GM23248 (cell line): ENCODE measurements at regions not wholly inside any gene's neighbourhood (a gene's known extent, or its start where the extent isn't known, plus 50 kb on each side); places are given as distances from the start of the nearest gene placed in this dataset.

Experiments
- DNase-seq: peaks from one replicate; pipeline ENCODE4 v3.0.0-alpha.2; 2015
- H2AFZ ChIP-seq: fragments of 200-600 bp; sonication (generic); 2 replicates; pipeline ENCODE4 v1.6.1; 2016; ENCODE audit warnings: antibody characterized with exemption
- H3F3A ChIP-seq: fragments of 200-600 bp; sonication (generic); 2 replicates; pipeline ENCODE4 v1.6.1; 2016; ENCODE audit warnings: mild to moderate bottlenecking, antibody characterized with exemption, mixed run types; ENCODE audit not compliant: insufficient read depth
- H3K27ac ChIP-seq: fragments of 200-600 bp; sonication (generic); 2 replicates; pipeline ENCODE4 v1.5.1; 2016; ENCODE audit warnings: mild to moderate bottlenecking
- H3K27me3 ChIP-seq: fragments of 200-600 bp; sonication (generic); replicated peaks from 2 replicates; pipeline ENCODE4 v1.6.1; 2016; ENCODE audit warnings: mild to moderate bottlenecking; ENCODE audit not compliant: insufficient read depth
- H3K36me3 ChIP-seq: fragments of 200-600 bp; sonication (generic); 2 replicates; pipeline ENCODE4 v1.6.1; 2016; ENCODE audit warnings: low read depth, mild to moderate bottlenecking
- H3K4me1 ChIP-seq: fragments of 200-600 bp; sonication (generic); 2 replicates; pipeline ENCODE4 v1.6.1; 2016; ENCODE audit warnings: mild to moderate bottlenecking; ENCODE audit not compliant: insufficient read depth
- H3K4me2 ChIP-seq: fragments of 200-600 bp; sonication (generic); one replicate; pipeline ENCODE4 v1.6.1; 2016; ENCODE audit warnings: mild to moderate bottlenecking; ENCODE audit not compliant: unreplicated experiment
- H3K4me3 ChIP-seq: fragments of 200-600 bp; sonication (generic); 2 replicates; pipeline ENCODE4 v1.5.1; 2016; ENCODE audit warnings: mild to moderate bottlenecking
- H3K79me2 ChIP-seq: fragments of 200-600 bp; sonication (generic); 2 replicates; pipeline ENCODE4 v1.6.1; 2016; ENCODE audit warnings: mild to moderate bottlenecking; ENCODE audit not compliant: insufficient read depth
- H3K9ac ChIP-seq: fragments of 200-600 bp; sonication (generic); 2 replicates; pipeline ENCODE4 v1.6.1; 2016; ENCODE audit warnings: mild to moderate bottlenecking
- H3K9me2 ChIP-seq: fragments of 200-600 bp; sonication (generic); 2 replicates; pipeline ENCODE4 v1.6.1; 2016; ENCODE audit warnings: mixed run types, mild to moderate bottlenecking, moderate library complexity; ENCODE audit not compliant: insufficient read depth
- H3K9me3 ChIP-seq: fragments of 200-600 bp; sonication (generic); one replicate; pipeline ENCODE4 v1.6.1; 2017; ENCODE audit warnings: low read depth
- H4K20me1 ChIP-seq: fragments of 200-600 bp; sonication (generic); 2 replicates; pipeline ENCODE4 v1.6.0; 2016; ENCODE audit not compliant: insufficient read depth
- EZH2 ChIP-seq: fragments of 200-600 bp; sonication (generic); IDR thresholded peaks from 2 replicates; pipeline ENCODE4 v1.6.1; 2018; ENCODE audit warnings: antibody characterized with exemption, mild to moderate bottlenecking; ENCODE audit not compliant: insufficient read depth, poor library complexity, severe bottlenecking
- EZH2phosphoT487 ChIP-seq: fragments of 200-600 bp; sonication (generic); IDR thresholded peaks from 2 replicates; pipeline ENCODE4 v1.6.1; 2018; ENCODE audit warnings: antibody characterized with exemption, moderate library complexity, mild to moderate bottlenecking, low read depth; ENCODE audit not compliant: insufficient read depth
- WGBS, 2 experiments: methylation state at CpG; one replicate each; pipeline ENCODE4 v1.1.6; 2015 to 2017; ENCODE audit warnings: low lambda C conversion rate in 2 of 2, low coverage in 1 of 2; ENCODE audit errors: missing lambda C conversion rate in 2 of 2; 5-methylcytosine and 5-hydroxymethylcytosine counted together
- in situ Hi-C: fragments of 300-500 bp; cut with MboI; formaldehyde crosslinking; loops from 2 replicates; pipeline ENCODE4 v1.15.0; 2020

DNA sequence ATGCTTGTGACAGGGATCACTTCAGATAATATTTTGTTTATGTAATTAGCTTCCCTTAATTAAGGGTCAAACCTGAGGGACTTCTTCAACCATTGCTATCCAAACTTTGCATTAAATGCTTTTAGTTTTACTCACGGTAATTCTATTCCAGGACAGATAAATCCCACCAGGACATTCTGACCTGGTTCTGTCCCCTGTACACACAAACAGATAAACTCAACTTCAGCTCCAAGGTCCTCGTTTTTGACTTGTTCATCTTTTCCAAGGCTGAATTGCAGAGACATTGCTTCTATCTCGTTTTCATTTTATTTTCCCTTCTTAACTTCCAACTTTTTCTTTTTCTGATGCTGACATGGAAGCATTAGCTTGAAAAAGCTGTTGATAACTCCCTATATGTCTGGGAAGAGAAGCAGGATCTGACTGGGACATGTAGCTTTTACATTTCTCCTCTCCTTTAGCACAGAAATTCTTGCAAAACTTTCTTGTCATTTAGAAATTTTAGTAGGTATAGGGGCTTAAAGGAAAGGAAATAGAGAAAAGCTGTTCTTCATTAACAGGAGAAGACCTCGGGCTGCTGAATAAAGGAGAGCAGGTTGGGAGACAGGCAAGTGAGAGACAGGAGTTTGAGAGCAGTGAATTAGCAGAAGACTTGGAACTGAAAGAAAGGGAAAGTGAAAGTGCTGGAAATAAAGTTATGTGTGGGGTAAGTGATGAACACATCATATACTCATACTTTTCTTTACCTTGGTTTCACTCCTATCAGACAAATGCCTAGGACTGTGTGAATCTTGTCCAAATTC, 231.7 kb upstream of the B3GALT2 start:
- DNase-seq = peak; percentile 54
- H3K9ac ChIP-seq = peak overlapping the region; percentile 64
- H3K27ac ChIP-seq = 0 out of 2 replicates have a peak overlapping the region, but pooled peaks have one; percentile 6
- H3K4me2 ChIP-seq = peak overlapping the region; percentile 100
- no peaks in the 10 kb centered on the region for H3K36me3 ChIP-seq
- no peaks in the 10 kb centered on the region for H3K27me3 ChIP-seq
- no peaks in the 10 kb centered on the region for H3K4me1 ChIP-seq
- peaks cover 11% of the 10 kb centered on the region; the same call in 1 of the 2 replicates for H3F3A ChIP-seq
- 16 to 18% methylated on average over 4 of the region's 4 CpGs for WGBS, 2 experiments
- no peaks in the 10 kb centered on the region for H3K79me2 ChIP-seq
- H4K20me1 ChIP-seq = no peaks in the 10 kb centered on the region
- H3K4me3 ChIP-seq = peak overlapping the region; percentile 78
- no peaks in the 10 kb centered on the region for H3K9me3 ChIP-seq
- H3K9me2 ChIP-seq = no peaks in the 10 kb centered on the region
- H2AFZ ChIP-seq = peak overlapping the region; percentile 98
- in situ Hi-C loops = no loop called here
- TF ChIP-seq EZH2phosphoT487 (no peak), EZH2 (no peak)

DNA sequence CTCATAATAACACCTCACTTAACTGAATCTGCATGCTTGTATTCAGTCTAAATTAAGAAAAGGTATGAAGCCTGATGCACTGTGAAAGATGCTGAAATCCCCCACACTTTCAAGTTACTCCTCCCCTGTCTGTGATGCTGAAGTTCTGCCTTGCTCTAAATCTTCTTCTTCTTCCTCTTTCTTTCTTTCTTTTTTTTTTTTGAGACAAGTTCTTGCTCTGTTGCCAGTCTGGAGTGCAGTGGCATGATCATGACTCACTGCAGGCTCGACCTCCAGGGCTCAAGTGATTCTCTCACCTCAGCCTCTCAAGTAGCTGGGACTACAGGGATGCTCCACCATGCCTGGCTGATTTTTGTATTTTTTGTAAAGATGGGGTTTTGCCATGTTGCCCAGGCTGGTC, 231.0 kb upstream of the B3GALT2 start:
- DNase-seq = peak; percentile 35
- Histone ChIP-seq H3K79me2 (no peaks in the 10 kb centered on the region), H3K36me3 (no peaks in the 10 kb centered on the region), H3K4me3 (peak overlapping the region; percentile 78; the same call in 1 of the 2 replicates), H3K4me2 (no peak overlapping the region), H3K9me2 (no peaks in the 10 kb centered on the region), H3K9me3 (no peaks in the 10 kb centered on the region), H3K27ac (no peak overlapping the region), H3K4me1 (no peaks in the 10 kb centered on the region), H2AFZ (peak overlapping the region; percentile 98; the same call in 1 of the 2 replicates), H3F3A (peaks cover 11% of the 10 kb centered on the region; the same call in 1 of the 2 replicates), H3K27me3 (no peaks in the 10 kb centered on the region), H3K9ac (no peak overlapping the region), H4K20me1 (no peaks in the 10 kb centered on the region)
- no peak for TF ChIP-seq EZH2
- no peak for TF ChIP-seq EZH2phosphoT487
- in situ Hi-C loops = no loop called here
- WGBS, 2 experiments = 0 to 10% methylated on average over 1 of the region's 1 CpG

- in situ Hi-C loops = no loop called here
- no peak overlapping the region for H2AFZ ChIP-seq
- no peaks in the 10 kb centered on the region for H3K4me1 ChIP-seq
Observed at GRCh38 chr1:193416226-193417024, 230.0 kb upstream of the B3GALT2 start.

DNA sequence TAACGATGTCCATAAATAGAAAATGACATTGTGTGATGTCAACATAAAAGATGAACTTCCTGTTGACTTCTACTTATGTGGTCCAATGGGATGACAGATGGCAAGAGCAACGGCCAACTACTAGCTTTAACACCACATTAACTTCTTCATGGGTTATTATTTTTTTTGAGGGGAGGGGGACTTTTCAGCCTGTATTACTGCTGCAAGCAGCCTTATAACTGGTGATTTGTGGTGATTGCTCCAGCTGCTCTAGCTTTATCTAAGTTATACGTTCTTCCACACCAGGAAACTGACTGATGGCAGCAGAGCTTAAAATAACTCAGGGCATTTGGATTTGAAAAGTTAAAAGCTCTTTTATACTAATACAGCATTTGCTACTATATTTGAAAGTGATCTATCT, 228.8 kb upstream of the B3GALT2 start:
- Histone ChIP-seq H3K9me3 (no peaks in the 10 kb centered on the region), H3K36me3 (no peaks in the 10 kb centered on the region), H3K4me2 (no peak overlapping the region), H3K9me2 (no peaks in the 10 kb centered on the region), H3K4me3 (no peak overlapping the region), H2AFZ (no peak overlapping the region), H3K79me2 (no peaks in the 10 kb centered on the region), H3K9ac (no peak overlapping the region), H4K20me1 (no peaks in the 10 kb centered on the region), H3F3A (peaks cover 11% of the 10 kb centered on the region; the same call in 1 of the 2 replicates), H3K27me3 (no peaks in the 10 kb centered on the region), H3K4me1 (no peaks in the 10 kb centered on the region), H3K27ac (no peak overlapping the region)
- TF ChIP-seq EZH2phosphoT487 (no peak), EZH2 (no peak)
- in situ Hi-C loops = no loop called here
- 38 to 39% methylated on average over 3 of the region's 3 CpGs for WGBS, 2 experiments
- no peak for DNase-seq

More at GRCh38 chr1:193416226-193417024, 230.0 kb upstream of the B3GALT2 start:
- TF ChIP-seq EZH2phosphoT487 = no peak
- TF ChIP-seq EZH2 = no peak
- WGBS, 2 experiments = 93 to 95% methylated on average over 7 of the region's 7 CpGs
- H3K9me2 ChIP-seq = no peaks in the 10 kb centered on the region
- H4K20me1 ChIP-seq = no peaks in the 10 kb centered on the region
- peaks cover 11% of the 10 kb centered on the region; the same call in 1 of the 2 replicates for H3F3A ChIP-seq
- no peak overlapping the region for H3K4me3 ChIP-seq
- H3K9ac ChIP-seq = no peak overlapping the region
- no peaks in the 10 kb centered on the region for H3K27me3 ChIP-seq
- DNase-seq = no peak
- no peak overlapping the region for H3K27ac ChIP-seq
- H3K4me2 ChIP-seq = no peak overlapping the region
- no peaks in the 10 kb centered on the region for H3K9me3 ChIP-seq
- H3K36me3 ChIP-seq = no peaks in the 10 kb centered on the region
- no peaks in the 10 kb centered on the region for H3K79me2 ChIP-seq
